Thymus (tissue), 11 donors: ENCODE measurements at regions not wholly inside any gene's neighbourhood (a gene's known extent, or its start where the extent isn't known, plus 50 kb on each side); places are given as distances from the start of the nearest gene placed in this dataset.

Experiments used
- DNase-seq, 9 donors: peaks; one replicate each; pipeline ENCODE4 v3.0.0-alpha.2; 2013; ENCODE audit warnings: low spot score in 9 of 9, low read depth in 6 of 9, missing footprints in 1 of 9
- H3K27ac ChIP-seq, 2 donors: one replicate each; pipeline ENCODE4 v1.5.1; 2013; ENCODE audit warnings: control low read depth in 1 of 2, low read depth in 1 of 2, low read length in 1 of 2, mild to moderate bottlenecking in 1 of 2, moderate library complexity in 1 of 2
- H3K27me3 ChIP-seq, 2 donors: one replicate each; pipeline ENCODE4 v1.5.1; 2013; ENCODE audit warnings: low read length in 1 of 2; ENCODE audit not compliant: control insufficient read depth in 2 of 2, insufficient read depth in 1 of 2
- H3K36me3 ChIP-seq, 2 donors: one replicate each; pipeline ENCODE4 v1.5.1; 2013; ENCODE audit warnings: low read length in 1 of 2, mild to moderate bottlenecking in 1 of 2, moderate library complexity in 1 of 2; ENCODE audit not compliant: control insufficient read depth in 2 of 2, insufficient read depth in 2 of 2
- H3K4me1 ChIP-seq, 2 donors: one replicate each; pipeline ENCODE4 v1.5.1; 2013; ENCODE audit warnings: low read length in 2 of 2; ENCODE audit not compliant: control insufficient read depth in 2 of 2, insufficient read depth in 2 of 2
- H3K4me3 ChIP-seq, 2 donors: one replicate each; pipeline ENCODE4 v1.5.1; 2013; ENCODE audit warnings: low read length in 2 of 2, control low read depth in 1 of 2, mild to moderate bottlenecking in 1 of 2
- H3K9me3 ChIP-seq, 2 donors: one replicate each; pipeline ENCODE4 v1.5.1; 2013; ENCODE audit warnings: low read length in 1 of 2, mild to moderate bottlenecking in 1 of 2; ENCODE audit not compliant: control insufficient read depth in 2 of 2, insufficient read depth in 1 of 2
- WGBS: extraction: QIAGEN DNeasy Blood & Tissue Kit; methylation state at CpG from one replicate; pipeline ENCODE4 v1.1.7; 2013; 5-methylcytosine and 5-hydroxymethylcytosine counted together
- donor health status: healthy.

- Histone ChIP-seq H3K9me3 (peaks cover 0 to 6% of the 10 kb centered on the region in 2 donors), H3K27me3 (peaks cover 0 to 43% of the 10 kb centered on the region in 2 donors), H3K4me1 (no peaks in the 10 kb centered on the region), H3K4me3 (no peak overlapping the region), H3K27ac (no peak overlapping the region), H3K36me3 (no peaks in the 10 kb centered on the region)
- WGBS, result 66% methylated on average over 2 of the region's 2 CpGs
- no peak for DNase-seq
These were observed 95.9 kb upstream of the LEP start for GRCh38 chr7:128145191-128145590.

- WGBS, result 82% methylated on average over 4 of the region's 4 CpGs
- Histone ChIP-seq H3K9me3 (peaks cover 0 to 6% of the 10 kb centered on the region in 2 donors), H3K4me1 (no peaks in the 10 kb centered on the region), H3K4me3 (no peak overlapping the region), H3K27me3 (peaks cover 0 to 41% of the 10 kb centered on the region in 2 donors), H3K36me3 (no peaks in the 10 kb centered on the region), H3K27ac (no peak overlapping the region)
- no peak for DNase-seq
These were observed 95.0 kb upstream of the LEP start for GRCh38 chr7:128146052-128146451.

GRCh38 chr7:128148676-128149075, 92.4 kb upstream of the LEP start:
- 62% methylated on average over 4 of the region's 4 CpGs for WGBS
- Histone ChIP-seq H3K9me3 (peaks cover 0 to 6% of the 10 kb centered on the region in 2 donors), H3K27ac (no peak overlapping the region), H3K27me3 (peaks cover 0 to 32% of the 10 kb centered on the region in 2 donors), H3K4me1 (no peaks in the 10 kb centered on the region), H3K36me3 (no peaks in the 10 kb centered on the region), H3K4me3 (no peak overlapping the region)
- DNase-seq, result no peak

- 94% methylated on average over 7 of the region's 7 CpGs for WGBS
These were observed 90.7 kb upstream of the LEP start for GRCh38 chr7:128150223-128150865.

DNA sequence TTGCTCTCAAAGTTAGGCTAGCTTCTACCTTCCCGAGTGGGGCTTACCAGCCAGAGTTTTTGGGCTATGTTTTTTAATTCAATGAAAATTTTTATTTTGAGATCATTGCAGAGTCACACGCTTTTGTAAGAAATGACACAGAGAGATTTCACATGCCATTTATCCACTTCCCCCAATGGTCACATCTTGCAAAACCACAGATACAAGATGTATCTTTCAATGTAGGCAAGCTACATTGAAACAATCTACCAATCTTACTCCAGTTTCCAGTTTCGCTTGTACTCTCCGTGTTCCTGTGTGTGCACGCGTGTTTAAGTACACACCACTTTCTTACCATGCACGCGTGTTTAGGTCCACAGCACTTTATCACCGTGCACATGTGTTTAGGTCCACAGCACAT, 89.4 kb upstream of the LEP start:
- no peaks in the 10 kb centered on the region for H3K36me3 ChIP-seq
- DNase-seq, result no peak
- H3K27me3 ChIP-seq, result peaks cover 0 to 24% of the 10 kb centered on the region in 2 donors
- H3K9me3 ChIP-seq, result no peaks in the 10 kb centered on the region
- H3K27ac ChIP-seq, result no peak overlapping the region
- H3K4me1 ChIP-seq, result peaks cover 0 to 4% of the 10 kb centered on the region in 2 donors
- no peak overlapping the region for H3K4me3 ChIP-seq
- 96% methylated on average over 9 of the region's 9 CpGs for WGBS

More at GRCh38 chr7:128150223-128150865, 90.7 kb upstream of the LEP start:
- Histone ChIP-seq H3K36me3 (no peaks in the 10 kb centered on the region), H3K27me3 (peaks cover 0 to 27% of the 10 kb centered on the region in 2 donors), H3K4me3 (no peak overlapping the region), H3K4me1 (peaks cover 0 to 4% of the 10 kb centered on the region in 2 donors), H3K27ac (no peak overlapping the region), H3K9me3 (no peaks in the 10 kb centered on the region)
- no peak for DNase-seq

DNA sequence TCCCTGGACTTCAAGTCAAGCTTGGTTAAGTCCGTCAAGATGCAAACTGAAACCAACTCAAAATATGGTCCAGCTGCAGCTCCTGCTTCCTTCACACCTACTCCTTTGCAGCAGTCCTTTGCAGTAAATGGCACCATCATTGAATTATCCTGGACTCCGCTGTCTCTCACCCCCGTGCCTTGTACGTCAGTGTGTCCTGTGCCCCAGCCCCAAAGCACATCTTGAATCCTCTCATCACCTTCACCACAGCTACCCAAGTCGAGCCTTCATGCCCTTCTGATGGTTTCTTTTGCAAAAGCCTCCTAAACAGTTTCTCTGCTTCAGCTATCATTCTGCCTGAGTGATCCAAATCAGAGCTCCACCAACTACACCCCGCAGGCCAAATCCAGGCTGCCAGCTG, 88.4 kb upstream of the LEP start:
- Histone ChIP-seq H3K36me3 (no peaks in the 10 kb centered on the region), H3K4me1 (peaks cover 0 to 4% of the 10 kb centered on the region in 2 donors), H3K4me3 (no peak overlapping the region), H3K27me3 (peaks cover 0 to 22% of the 10 kb centered on the region in 2 donors), H3K27ac (no peak overlapping the region), H3K9me3 (no peaks in the 10 kb centered on the region)
- DNase-seq, result no peak
- 90% methylated on average over 6 of the region's 6 CpGs for WGBS

- H3K9me3 ChIP-seq, result no peaks in the 10 kb centered on the region
- no peaks in the 10 kb centered on the region for H3K36me3 ChIP-seq
- H3K27ac ChIP-seq, result no peak overlapping the region
- DNase-seq, result no peak
- H3K27me3 ChIP-seq, result peaks cover 0 to 20% of the 10 kb centered on the region in 2 donors
- H3K4me3 ChIP-seq, result no peak overlapping the region
- H3K4me1 ChIP-seq, result peaks cover 0 to 4% of the 10 kb centered on the region in 2 donors
- WGBS, result 88% methylated on average over 6 of the region's 6 CpGs
These were observed 87.6 kb upstream of the LEP start for GRCh38 chr7:128153436-128153835.

DNA sequence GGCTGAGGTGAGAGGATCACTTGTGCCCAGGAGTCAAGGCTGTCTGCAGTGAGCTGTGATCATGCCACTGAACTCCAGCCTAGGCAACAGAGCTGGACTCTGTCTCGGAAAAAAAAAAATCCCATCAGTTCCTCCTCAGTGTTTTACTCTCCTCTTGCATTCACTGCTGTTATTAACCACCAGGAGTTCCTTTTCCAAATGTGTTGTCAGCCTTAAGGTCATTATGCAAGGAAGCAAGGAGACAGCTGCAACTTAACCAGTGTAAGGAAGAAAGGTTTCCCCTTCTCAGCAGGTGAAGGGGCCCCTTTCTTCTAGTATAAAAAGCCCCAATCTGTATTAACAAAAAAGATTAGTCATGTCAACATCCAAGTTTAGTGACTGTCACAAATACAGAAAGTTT, 86.6 kb upstream of the LEP start:
- no peaks in the 10 kb centered on the region for H3K36me3 ChIP-seq
- no peak overlapping the region for H3K27ac ChIP-seq
- H3K4me1 ChIP-seq, result peaks cover 0 to 4% of the 10 kb centered on the region in 2 donors
- no peaks in the 10 kb centered on the region for H3K9me3 ChIP-seq
- no peak for DNase-seq
- peaks cover 0 to 23% of the 10 kb centered on the region in 2 donors for H3K27me3 ChIP-seq
- no peak overlapping the region for H3K4me3 ChIP-seq
- 91% methylated on average over 1 of the region's 1 CpG for WGBS

DNA sequence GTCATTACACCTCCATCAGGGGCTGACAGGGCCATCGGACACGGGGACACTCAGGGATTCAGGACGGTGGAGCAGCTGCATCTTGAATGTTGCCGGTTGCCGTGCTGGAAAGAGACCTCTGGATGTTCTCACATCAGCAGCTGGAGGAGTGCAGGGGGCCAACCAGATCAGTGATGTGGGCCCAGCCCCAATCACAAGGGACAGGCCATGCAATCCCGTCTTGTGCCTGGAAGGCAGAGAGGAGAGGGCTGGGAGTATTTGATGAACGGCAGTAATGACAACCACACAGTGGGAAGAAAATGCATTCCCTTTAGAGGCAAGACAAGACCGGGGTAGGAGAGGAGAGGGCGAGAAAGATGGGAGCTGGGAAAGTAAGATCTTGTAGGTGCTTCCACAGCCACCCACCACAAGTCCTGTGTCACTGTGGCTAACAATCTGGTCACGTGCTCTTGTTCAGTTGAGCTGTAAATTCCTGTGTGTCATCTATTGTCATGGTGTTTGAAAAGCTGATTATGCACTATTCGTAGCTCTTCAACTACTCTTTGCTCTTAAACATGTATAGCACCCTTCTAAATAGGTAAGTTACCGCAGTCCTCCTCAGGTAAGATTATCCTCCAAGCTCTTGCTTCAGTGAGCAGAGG, 85.9 kb upstream of the LEP start:
- Histone ChIP-seq H3K27ac (no peak overlapping the region), H3K4me3 (no peak overlapping the region), H3K36me3 (no peaks in the 10 kb centered on the region), H3K9me3 (no peaks in the 10 kb centered on the region), H3K27me3 (peaks cover 0 to 25% of the 10 kb centered on the region in 2 donors), H3K4me1 (peaks cover 0 to 4% of the 10 kb centered on the region in 2 donors)
- DNase-seq, result no peak
- WGBS, result 84% methylated on average over 12 of the region's 12 CpGs
